Glutamatergic neuron (in vitro differentiated cells): ENCODE measurements at regions not wholly inside any gene's neighbourhood (a gene's known extent, or its start where the extent isn't known, plus 50 kb on each side); places are given as distances from the start of the nearest gene placed in this dataset.

Source experiments
- DNase-seq: peaks from one replicate; pipeline ENCODE4 v3.0.0; 2022
- H3K27ac Mint-ChIP-seq: one replicate; pipeline ENCODE4 v1.8.0; 2020; ENCODE audit warnings: mild to moderate bottlenecking, mixed read lengths, inconsistent platforms; ENCODE audit not compliant: unreplicated experiment
- H3K27me3 Mint-ChIP-seq: one replicate; pipeline ENCODE4 v1.8.0; 2020; ENCODE audit warnings: mild to moderate bottlenecking, moderate library complexity, mixed read lengths, inconsistent platforms; ENCODE audit not compliant: unreplicated experiment
- H3K36me3 Mint-ChIP-seq: one replicate; pipeline ENCODE4 v1.8.0; 2020; ENCODE audit warnings: mild to moderate bottlenecking, mixed read lengths, inconsistent platforms; ENCODE audit not compliant: unreplicated experiment
- H3K4me1 Mint-ChIP-seq: one replicate; pipeline ENCODE4 v1.8.0; 2020; ENCODE audit warnings: mild to moderate bottlenecking, low read depth, mixed read lengths, inconsistent platforms; ENCODE audit not compliant: unreplicated experiment
- H3K4me3 Mint-ChIP-seq: one replicate; pipeline ENCODE4 v1.8.0; 2020; ENCODE audit warnings: mild to moderate bottlenecking, mixed read lengths, inconsistent platforms; ENCODE audit not compliant: unreplicated experiment
- H3K9me3 Mint-ChIP-seq: one replicate; pipeline ENCODE4 v1.8.0; 2020; ENCODE audit warnings: mild to moderate bottlenecking, moderate library complexity, mixed read lengths, inconsistent platforms; ENCODE audit not compliant: unreplicated experiment
- TF ChIP-seq, protein P1 (sequence below): fragments of 200-600 bp; sonication (generic); IDR thresholded peaks from one replicate; pipeline ENCODE4 v1.5.0; 2021; ENCODE audit not compliant: partially characterized antibody, unreplicated experiment

DNA sequence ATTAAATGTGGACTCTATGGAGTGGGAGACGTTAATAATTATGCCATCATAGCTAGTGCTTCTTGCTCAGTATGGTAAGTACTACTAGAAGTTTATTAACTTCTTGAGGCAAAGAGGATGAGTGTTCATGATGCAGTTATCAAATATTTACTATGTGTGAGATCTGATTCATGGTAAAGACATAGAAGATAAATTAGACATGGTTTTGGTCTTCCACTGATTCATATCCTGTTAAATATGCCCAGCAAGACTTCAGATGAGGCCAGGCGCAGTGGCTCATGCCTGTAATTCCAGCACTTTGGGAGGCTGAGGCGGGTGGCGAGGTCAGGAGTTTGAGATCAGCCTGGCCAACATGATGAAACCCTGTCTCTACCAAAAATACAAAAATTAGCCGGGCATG is 547.1 kb upstream of the ANKRD30A start:
- Mint-ChIP-seq H3K36me3 (no peaks in the 10 kb centered on the region), H3K27ac (no peak overlapping the region), H3K9me3 (no peaks in the 10 kb centered on the region), H3K4me1 (no peaks in the 10 kb centered on the region), H3K4me3 (no peak overlapping the region), H3K27me3 (no peaks in the 10 kb centered on the region)
- TF ChIP-seq, protein P1, sequence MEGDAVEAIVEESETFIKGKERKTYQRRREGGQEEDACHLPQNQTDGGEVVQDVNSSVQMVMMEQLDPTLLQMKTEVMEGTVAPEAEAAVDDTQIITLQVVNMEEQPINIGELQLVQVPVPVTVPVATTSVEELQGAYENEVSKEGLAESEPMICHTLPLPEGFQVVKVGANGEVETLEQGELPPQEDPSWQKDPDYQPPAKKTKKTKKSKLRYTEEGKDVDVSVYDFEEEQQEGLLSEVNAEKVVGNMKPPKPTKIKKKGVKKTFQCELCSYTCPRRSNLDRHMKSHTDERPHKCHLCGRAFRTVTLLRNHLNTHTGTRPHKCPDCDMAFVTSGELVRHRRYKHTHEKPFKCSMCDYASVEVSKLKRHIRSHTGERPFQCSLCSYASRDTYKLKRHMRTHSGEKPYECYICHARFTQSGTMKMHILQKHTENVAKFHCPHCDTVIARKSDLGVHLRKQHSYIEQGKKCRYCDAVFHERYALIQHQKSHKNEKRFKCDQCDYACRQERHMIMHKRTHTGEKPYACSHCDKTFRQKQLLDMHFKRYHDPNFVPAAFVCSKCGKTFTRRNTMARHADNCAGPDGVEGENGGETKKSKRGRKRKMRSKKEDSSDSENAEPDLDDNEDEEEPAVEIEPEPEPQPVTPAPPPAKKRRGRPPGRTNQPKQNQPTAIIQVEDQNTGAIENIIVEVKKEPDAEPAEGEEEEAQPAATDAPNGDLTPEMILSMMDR, result no peak
- DNase-seq, result no peak

DNA sequence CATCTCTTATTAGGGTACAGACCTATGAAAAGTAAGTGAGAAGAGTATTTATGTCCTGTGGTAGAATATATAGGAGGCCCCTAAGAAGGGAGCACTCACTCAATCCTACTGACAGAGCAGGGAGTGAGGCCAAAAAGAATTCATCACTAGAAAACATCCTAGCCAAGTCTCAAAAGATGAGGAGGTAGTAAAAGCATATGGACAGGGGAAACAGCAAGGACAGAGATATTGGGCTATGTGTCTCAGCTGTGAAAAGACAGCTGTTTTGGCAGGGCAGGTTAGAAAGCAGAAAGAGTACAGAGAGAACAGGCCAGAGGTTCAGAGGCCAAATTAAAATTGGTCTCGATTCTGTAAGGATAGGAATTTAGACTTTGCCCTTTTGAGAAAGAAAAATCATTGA is 548.3 kb upstream of the ANKRD30A start:
- TF ChIP-seq, protein P1, result no peak
- Mint-ChIP-seq H3K27ac (no peak overlapping the region), H3K36me3 (no peaks in the 10 kb centered on the region)

DNA sequence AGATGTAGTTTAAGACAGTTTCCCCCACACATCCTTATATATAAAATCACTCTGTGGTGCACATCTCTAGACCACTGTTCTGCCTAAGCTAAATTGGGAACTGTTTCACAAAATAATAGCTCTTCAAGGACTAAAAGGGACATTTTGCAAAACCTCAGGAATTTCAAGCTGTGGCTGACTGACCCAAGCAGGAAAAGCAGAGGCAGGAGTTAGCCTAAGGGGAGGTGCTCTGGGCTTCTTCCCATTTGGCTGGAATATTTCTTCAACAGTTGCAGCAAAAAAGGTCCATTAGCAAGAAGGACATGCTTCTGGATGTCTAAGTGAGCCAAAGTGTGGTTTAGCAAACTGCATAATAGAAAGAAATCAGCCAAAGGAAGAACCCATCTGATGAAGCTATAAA is 551.2 kb upstream of the ANKRD30A start:
- H3K9me3 Mint-ChIP-seq, result no peaks in the 10 kb centered on the region
- no peaks in the 10 kb centered on the region for H3K4me1 Mint-ChIP-seq
- no peak overlapping the region for H3K4me3 Mint-ChIP-seq
- no peaks in the 10 kb centered on the region for H3K27me3 Mint-ChIP-seq
- TF ChIP-seq, protein P1, result no peak
- no peaks in the 10 kb centered on the region for H3K36me3 Mint-ChIP-seq
- no peak overlapping the region for H3K27ac Mint-ChIP-seq
- no peak for DNase-seq

More for the DNA sequence above, 548.3 kb upstream of the ANKRD30A start:
- no peak for DNase-seq
- no peak overlapping the region for H3K4me3 Mint-ChIP-seq
- H3K4me1 Mint-ChIP-seq, result no peaks in the 10 kb centered on the region
- H3K9me3 Mint-ChIP-seq, result no peaks in the 10 kb centered on the region
- H3K27me3 Mint-ChIP-seq, result no peaks in the 10 kb centered on the region

DNA sequence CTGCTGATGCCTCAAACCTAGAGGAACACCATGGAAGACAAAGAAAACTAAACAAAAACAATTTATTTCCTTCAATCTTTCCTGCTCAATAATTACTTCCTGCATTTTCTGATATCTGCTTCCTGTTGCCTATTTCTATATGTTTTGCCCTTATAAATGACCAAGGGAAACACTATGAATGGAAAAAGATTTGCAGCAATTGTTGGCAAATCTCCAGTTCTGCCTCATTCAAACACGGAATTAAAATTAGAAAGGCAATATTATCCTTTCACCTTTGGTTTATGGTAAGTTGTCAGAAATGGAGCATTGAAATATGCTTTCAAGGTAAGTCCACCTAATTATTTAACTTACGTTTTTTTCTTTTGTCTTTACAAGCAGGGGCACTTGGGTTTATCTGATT is 552.2 kb upstream of the ANKRD30A start:
- TF ChIP-seq, protein P1, result no peak
- Mint-ChIP-seq H3K27me3 (no peaks in the 10 kb centered on the region), H3K27ac (no peak overlapping the region), H3K4me3 (no peak overlapping the region), H3K36me3 (no peaks in the 10 kb centered on the region), H3K4me1 (no peaks in the 10 kb centered on the region), H3K9me3 (no peaks in the 10 kb centered on the region)
- no peak for DNase-seq

DNA sequence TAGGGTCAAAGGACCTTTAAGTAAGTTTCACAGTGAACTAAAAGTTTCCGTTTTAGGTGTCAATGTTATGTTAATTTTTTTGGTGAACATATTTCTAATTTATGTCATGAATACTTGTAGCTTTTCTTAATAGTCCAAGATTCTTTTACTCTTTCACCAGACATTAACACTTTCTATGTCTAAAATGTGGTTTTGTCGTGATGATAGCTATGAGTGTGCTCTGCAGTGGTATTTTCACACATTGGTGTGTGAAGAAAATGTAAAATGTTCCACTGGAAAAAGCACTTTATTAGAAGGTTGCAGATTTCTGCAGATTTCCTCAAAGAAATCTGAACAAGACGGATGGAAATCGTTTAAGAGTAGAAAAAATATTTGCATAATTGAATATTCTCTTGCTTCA is 561.0 kb upstream of the ANKRD30A start:
- H3K27ac Mint-ChIP-seq, result no peak overlapping the region
- no peak for DNase-seq
- peaks cover 2% of the 10 kb centered on the region for H3K9me3 Mint-ChIP-seq
- H3K4me3 Mint-ChIP-seq, result no peak overlapping the region
- H3K4me1 Mint-ChIP-seq, result no peaks in the 10 kb centered on the region
- H3K36me3 Mint-ChIP-seq, result no peaks in the 10 kb centered on the region
- TF ChIP-seq, protein P1, result no peak
- no peaks in the 10 kb centered on the region for H3K27me3 Mint-ChIP-seq
